GM04504 (cell line): ENCODE measurements at regions not wholly inside any gene's neighbourhood (a gene's known extent, or its start where the extent isn't known, plus 50 kb on each side); places are given as distances from the start of the nearest gene placed in this dataset.
"Not testable (repeated sequence)": the region's sequence is repeated elsewhere in the genome, so short reads cannot be mapped to it uniquely, and the experiment has no call there.

Experiments
- DNase-seq: peaks from one replicate; pipeline ENCODE4 v3.0.0-alpha.2; 2012; ENCODE audit warnings: low read depth

DNA sequence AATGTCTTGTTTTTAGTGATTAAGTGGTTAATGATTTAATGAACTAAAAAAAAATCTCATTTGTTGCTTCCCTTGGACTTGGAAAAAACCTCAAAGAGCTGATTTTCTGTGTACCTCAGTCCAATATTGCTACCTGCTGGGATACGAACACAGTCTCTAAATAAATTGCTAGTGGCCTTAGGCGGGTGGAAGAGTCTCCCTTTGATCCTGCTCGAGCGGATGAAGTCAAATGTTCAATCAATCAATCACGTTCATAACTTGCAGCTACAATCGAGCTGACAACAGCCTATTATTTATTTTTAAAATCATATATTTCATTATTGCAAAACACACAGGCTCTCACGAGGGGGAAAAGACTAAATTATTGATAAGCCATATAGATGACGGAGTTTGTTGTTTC is 57.3 kb upstream of the HABP2 start:
- DNase-seq = no peak

DNA sequence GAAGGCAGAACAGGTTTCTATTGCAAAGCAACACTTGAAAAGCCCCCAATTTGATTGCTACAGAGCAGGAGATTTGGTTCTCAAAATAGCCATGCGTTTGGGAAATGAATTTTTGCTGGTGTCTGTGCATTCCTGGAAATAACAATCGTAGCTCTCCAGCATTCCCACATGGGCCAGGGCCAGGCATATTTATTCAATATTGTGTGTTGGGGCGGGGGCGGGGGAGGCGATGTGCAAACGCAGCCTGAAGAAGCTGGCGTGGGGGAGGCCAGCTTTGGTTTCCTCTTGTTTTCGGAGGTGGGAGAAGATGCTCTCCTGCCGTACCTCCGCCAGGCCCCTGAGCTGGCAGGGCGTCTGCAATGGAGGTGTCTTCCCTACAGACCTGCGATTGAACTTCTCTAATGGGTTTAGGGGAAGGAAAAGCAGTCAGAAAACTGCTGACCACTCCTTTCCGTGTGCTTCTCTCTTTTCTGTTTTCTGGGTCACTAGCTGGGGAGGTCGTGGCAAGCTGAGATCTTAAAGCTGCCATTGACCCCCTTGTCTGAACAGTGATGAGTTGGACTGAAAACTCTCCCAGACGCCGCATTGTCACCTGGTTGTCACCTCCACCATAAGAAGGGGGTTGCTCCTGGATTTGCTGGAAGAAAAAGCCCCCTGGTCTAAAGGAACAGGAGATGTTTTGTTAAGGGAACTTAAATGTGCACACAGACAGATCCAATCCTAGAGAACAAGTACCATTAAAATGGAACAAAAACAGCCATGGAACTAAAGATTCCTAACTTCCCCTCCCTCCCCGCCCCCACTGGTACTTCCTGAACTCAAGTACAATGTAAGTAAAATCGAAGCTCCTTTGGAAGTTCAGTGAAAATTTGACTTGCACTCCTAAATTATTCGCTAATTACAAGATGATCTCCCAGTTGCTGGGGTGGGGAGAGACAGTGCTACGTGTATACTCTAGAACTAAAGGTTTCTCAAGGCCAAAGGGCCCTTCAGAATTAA is 56.4 kb upstream of the HABP2 start:
- no peak for DNase-seq

DNA sequence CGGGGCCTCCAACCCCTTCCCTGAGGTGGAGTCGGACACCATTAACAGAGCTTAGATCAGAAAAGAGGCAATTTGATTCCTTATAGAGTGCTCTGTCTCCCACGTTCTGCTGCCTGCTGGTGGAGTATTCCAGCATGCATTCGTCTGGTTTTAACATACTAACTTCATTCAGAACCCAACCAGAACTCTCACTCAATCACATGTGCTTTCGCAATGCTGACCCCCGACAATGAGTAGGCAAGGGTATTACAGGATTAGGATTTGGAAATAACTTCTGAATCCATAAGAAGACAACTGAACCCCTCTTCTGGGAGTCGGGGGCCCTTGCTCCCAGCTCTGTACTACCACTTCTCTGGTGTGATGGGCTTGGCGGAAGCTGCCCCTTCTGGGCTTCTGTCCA is 55.7 kb upstream of the HABP2 start:
- DNase-seq = no peak

DNA sequence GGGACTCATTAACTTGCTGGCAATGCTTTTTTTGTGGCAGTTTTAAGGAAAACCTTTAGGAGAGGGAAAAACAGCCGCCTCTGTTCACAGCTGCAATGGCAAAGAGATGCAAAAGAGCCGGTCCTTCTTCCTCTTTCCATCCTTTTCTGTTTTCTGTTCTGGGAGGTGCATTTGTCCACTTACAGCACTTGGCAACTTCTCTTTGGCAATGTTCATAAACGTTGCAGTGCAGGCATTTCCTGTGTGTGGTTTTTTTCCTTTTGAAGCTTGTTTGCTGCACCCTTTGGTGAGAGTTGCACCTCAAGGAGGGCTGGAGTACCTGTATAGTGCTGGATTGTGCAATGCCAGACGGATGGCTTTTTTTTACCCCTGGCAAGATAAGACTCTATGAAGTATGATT is 53.9 kb upstream of the HABP2 start:
- DNase-seq = no peak

DNA sequence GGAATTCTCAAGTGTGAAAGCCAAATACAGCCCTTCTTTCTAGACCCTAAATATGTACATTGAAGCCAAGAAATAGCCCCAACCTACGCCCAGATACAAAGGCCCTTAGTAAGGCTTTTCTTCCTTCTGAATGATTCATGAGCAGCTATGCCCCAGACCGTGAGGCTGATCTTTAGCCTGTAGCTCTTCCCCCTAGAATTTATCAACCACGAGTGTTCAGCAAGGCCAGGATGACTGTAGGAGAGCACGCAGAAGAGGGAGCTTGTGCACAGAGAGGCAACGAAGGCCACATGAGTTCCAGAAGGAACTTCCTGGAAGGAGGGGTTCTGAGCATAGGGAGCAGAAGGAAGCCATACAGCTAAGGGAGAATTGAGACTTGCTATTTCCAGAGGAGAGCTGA is 53.0 kb upstream of the HABP2 start:
- DNase-seq = no peak

DNA sequence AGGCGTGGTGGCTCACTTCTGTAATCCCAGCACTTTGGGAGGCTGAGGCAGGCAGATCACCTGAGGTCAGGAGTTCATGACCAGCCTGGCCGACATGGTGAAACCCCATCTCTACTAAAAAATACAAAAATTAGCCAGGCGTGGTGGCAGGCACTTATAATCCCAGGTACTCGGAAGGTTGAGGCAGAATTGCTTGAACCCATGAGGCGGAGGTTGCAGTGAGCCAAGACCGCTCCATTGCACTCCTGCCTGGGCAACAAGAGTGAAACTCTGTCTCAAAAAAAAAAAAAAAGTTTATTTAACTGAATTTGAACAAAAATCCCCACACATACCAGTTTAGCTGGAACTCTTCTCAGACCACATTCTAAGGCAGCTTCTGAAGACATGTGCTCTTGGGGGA is 51.8 kb upstream of the HABP2 start:
- not testable (repeated sequence) for DNase-seq
